GM21423 (cell line): ENCODE measurements at regions not wholly inside any gene's neighbourhood (a gene's known extent, or its start where the extent isn't known, plus 50 kb on each side); places are given as distances from the start of the nearest gene placed in this dataset.

Source experiments
- ATAC-seq: cut with Tn5 transposase; IDR thresholded peaks from one replicate; pipeline ENCODE4 v1.9.1; 2021; ENCODE audit warnings: mild to moderate bottlenecking, moderate library complexity; ENCODE audit not compliant: unreplicated experiment

- no peak for ATAC-seq
Measured at GRCh38 chr2:118699447-118700175, 147.8 kb downstream of the EN1 start.

- no peak for ATAC-seq
Measured at GRCh38 chr2:118698564-118698963, 148.9 kb downstream of the EN1 start.

- no peak for ATAC-seq
Measured at GRCh38 chr2:118697781-118698180, 149.7 kb downstream of the EN1 start.

- ATAC-seq = no peak
Measured at GRCh38 chr2:118696786-118697465, 150.5 kb downstream of the EN1 start.

GRCh38 chr2:118693287-118693822 lies 154.1 kb downstream of the EN1 start:
- no peak for ATAC-seq

GRCh38 chr2:118689874-118690273 lies 157.6 kb downstream of the EN1 start:
- ATAC-seq = no peak

GRCh38 chr2:118689456-118689855 lies 158.0 kb downstream of the EN1 start:
- no peak for ATAC-seq

- no peak for ATAC-seq
Measured at GRCh38 chr2:118689033-118689432, 158.4 kb downstream of the EN1 start.

GRCh38 chr2:118687698-118688097 lies 159.8 kb downstream of the EN1 start:
- ATAC-seq = no peak

- ATAC-seq = no peak
Measured at GRCh38 chr2:118687192-118687591, 160.3 kb downstream of the EN1 start.

GRCh38 chr2:118686346-118686745 lies 161.1 kb downstream of the EN1 start:
- no peak for ATAC-seq

GRCh38 chr2:118683460-118683859 lies 164.0 kb downstream of the EN1 start:
- no peak for ATAC-seq

- ATAC-seq = no peak
Measured at GRCh38 chr2:118678985-118679384, 168.5 kb downstream of the EN1 start.

GRCh38 chr2:118677546-118677945 lies 169.9 kb downstream of the EN1 start:
- ATAC-seq = no peak

- no peak for ATAC-seq
Measured at GRCh38 chr2:118675531-118675930, 171.9 kb downstream of the EN1 start.

- ATAC-seq = no peak
Measured at GRCh38 chr2:118672571-118673158, 174.8 kb downstream of the EN1 start.

GRCh38 chr2:118671701-118672454 lies 175.6 kb downstream of the EN1 start:
- no peak for ATAC-seq

GRCh38 chr2:118670838-118671237 lies 176.6 kb downstream of the EN1 start:
- no peak for ATAC-seq

GRCh38 chr2:118670276-118670675 lies 177.2 kb downstream of the EN1 start:
- no peak for ATAC-seq

- ATAC-seq = no peak
Measured at GRCh38 chr2:118669654-118670053, 177.8 kb downstream of the EN1 start.
